ENCODE measurements at regions not wholly inside any gene's neighbourhood (a gene's known extent, or its start where the extent isn't known, plus 50 kb on each side); places are given as distances from the start of the nearest gene placed in this dataset.

DNA sequence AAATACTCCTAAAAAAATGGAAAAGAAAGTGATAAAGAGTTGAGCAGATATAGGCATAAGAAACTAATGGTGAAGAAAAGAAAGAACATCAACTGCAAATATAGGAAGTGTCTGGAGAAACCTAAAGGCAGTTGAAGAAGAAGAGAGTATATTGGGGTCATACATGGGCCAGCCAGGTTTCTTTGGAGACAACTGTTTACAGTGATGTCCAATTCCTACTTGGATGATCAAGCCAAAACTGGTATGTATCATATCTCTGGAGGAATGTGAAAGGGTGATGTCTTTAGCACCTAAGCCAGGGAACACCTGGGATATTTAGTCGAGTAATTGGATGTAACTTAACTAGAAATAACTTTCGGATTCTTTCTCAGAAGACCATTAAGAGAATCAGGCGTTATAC, 129.3 kb upstream of the FLRT2 start:
- H3K27ac ChIP-seq (ENCODE audit: low read depth), result no peak overlapping the region
- H3K4me2 ChIP-seq, result no peak overlapping the region
- TF ChIP-seq, protein P1, sequence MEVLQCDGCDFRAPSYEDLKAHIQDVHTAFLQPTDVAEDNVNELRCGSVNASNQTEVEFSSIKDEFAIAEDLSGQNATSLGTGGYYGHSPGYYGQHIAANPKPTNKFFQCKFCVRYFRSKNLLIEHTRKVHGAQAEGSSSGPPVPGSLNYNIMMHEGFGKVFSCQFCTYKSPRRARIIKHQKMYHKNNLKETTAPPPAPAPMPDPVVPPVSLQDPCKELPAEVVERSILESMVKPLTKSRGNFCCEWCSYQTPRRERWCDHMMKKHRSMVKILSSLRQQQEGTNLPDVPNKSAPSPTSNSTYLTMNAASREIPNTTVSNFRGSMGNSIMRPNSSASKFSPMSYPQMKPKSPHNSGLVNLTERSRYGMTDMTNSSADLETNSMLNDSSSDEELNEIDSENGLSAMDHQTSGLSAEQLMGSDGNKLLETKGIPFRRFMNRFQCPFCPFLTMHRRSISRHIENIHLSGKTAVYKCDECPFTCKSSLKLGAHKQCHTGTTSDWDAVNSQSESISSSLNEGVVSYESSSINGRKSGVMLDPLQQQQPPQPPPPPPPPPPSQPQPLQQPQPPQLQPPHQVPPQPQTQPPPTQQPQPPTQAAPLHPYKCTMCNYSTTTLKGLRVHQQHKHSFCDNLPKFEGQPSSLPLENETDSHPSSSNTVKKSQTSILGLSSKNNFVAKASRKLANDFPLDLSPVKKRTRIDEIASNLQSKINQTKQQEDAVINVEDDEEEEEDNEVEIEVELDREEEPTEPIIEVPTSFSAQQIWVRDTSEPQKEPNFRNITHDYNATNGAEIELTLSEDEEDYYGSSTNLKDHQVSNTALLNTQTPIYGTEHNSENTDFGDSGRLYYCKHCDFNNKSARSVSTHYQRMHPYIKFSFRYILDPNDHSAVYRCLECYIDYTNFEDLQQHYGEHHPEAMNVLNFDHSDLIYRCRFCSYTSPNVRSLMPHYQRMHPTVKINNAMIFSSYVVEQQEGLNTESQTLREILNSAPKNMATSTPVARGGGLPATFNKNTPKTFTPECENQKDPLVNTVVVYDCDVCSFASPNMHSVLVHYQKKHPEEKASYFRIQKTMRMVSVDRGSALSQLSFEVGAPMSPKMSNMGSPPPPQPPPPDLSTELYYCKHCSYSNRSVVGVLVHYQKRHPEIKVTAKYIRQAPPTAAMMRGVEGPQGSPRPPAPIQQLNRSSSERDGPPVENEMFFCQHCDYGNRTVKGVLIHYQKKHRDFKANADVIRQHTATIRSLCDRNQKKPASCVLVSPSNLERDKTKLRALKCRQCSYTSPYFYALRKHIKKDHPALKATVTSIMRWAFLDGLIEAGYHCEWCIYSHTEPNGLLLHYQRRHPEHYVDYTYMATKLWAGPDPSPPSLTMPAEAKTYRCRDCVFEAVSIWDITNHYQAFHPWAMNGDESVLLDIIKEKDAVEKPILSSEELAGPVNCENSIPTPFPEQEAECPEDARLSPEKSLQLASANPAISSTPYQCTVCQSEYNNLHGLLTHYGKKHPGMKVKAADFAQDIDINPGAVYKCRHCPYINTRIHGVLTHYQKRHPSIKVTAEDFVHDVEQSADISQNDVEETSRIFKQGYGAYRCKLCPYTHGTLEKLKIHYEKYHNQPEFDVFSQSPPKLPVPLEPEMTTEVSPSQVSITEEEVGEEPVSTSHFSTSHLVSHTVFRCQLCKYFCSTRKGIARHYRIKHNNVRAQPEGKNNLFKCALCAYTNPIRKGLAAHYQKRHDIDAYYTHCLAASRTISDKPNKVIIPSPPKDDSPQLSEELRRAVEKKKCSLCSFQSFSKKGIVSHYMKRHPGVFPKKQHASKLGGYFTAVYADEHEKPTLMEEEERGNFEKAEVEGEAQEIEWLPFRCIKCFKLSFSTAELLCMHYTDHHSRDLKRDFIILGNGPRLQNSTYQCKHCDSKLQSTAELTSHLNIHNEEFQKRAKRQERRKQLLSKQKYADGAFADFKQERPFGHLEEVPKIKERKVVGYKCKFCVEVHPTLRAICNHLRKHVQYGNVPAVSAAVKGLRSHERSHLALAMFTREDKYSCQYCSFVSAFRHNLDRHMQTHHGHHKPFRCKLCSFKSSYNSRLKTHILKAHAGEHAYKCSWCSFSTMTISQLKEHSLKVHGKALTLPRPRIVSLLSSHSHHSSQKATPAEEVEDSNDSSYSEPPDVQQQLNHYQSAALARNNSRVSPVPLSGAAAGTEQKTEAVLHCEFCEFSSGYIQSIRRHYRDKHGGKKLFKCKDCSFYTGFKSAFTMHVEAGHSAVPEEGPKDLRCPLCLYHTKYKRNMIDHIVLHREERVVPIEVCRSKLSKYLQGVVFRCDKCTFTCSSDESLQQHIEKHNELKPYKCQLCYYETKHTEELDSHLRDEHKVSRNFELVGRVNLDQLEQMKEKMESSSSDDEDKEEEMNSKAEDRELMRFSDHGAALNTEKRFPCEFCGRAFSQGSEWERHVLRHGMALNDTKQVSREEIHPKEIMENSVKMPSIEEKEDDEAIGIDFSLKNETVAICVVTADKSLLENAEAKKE (CRISPR knock-in tag; IDR thresholded peaks at IDR 0.05), result no peak
- no peak for TF ChIP-seq ZNF114 (CRISPR knock-in tag; IDR thresholded peaks at IDR 0.05)
- TF ChIP-seq, protein P2, sequence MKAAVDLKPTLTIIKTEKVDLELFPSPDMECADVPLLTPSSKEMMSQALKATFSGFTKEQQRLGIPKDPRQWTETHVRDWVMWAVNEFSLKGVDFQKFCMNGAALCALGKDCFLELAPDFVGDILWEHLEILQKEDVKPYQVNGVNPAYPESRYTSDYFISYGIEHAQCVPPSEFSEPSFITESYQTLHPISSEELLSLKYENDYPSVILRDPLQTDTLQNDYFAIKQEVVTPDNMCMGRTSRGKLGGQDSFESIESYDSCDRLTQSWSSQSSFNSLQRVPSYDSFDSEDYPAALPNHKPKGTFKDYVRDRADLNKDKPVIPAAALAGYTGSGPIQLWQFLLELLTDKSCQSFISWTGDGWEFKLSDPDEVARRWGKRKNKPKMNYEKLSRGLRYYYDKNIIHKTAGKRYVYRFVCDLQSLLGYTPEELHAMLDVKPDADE (IDR thresholded peaks at IDR 0.05), result no peak
- TF ChIP-seq EZH2phosphoT487 (IDR thresholded peaks at IDR 0.05; ENCODE audit: unreplicated experiment), result no peak
- TF ChIP-seq NANOG (IDR thresholded peaks at IDR 0.05; ENCODE audit: borderline replicate concordance), result no peak
- TF ChIP-seq, protein P3, sequence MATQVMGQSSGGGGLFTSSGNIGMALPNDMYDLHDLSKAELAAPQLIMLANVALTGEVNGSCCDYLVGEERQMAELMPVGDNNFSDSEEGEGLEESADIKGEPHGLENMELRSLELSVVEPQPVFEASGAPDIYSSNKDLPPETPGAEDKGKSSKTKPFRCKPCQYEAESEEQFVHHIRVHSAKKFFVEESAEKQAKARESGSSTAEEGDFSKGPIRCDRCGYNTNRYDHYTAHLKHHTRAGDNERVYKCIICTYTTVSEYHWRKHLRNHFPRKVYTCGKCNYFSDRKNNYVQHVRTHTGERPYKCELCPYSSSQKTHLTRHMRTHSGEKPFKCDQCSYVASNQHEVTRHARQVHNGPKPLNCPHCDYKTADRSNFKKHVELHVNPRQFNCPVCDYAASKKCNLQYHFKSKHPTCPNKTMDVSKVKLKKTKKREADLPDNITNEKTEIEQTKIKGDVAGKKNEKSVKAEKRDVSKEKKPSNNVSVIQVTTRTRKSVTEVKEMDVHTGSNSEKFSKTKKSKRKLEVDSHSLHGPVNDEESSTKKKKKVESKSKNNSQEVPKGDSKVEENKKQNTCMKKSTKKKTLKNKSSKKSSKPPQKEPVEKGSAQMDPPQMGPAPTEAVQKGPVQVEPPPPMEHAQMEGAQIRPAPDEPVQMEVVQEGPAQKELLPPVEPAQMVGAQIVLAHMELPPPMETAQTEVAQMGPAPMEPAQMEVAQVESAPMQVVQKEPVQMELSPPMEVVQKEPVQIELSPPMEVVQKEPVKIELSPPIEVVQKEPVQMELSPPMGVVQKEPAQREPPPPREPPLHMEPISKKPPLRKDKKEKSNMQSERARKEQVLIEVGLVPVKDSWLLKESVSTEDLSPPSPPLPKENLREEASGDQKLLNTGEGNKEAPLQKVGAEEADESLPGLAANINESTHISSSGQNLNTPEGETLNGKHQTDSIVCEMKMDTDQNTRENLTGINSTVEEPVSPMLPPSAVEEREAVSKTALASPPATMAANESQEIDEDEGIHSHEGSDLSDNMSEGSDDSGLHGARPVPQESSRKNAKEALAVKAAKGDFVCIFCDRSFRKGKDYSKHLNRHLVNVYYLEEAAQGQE (IDR thresholded peaks at IDR 0.05; ENCODE audit: unreplicated experiment), result no peak
- no peak for TF ChIP-seq EZH2 (IDR thresholded peaks at IDR 0.05; ENCODE audit: low read depth, unreplicated experiment)
- TF ChIP-seq STAT1 (IDR thresholded peaks at IDR 0.05; ENCODE audit: unreplicated experiment), result no peak
- no peaks in the 10 kb centered on the region for H3K27me3 ChIP-seq (ENCODE audit: insufficient read depth)
- H2AFZ ChIP-seq, result no peak overlapping the region
- no peak overlapping the region for H3K27ac Mint-ChIP-seq
- H3K79me2 ChIP-seq (replicated peaks; ENCODE audit: insufficient read depth), result no peaks in the 10 kb centered on the region
- H3K36me3 ChIP-seq (ENCODE audit: insufficient read depth), result no peaks in the 10 kb centered on the region
- no peaks in the 10 kb centered on the region for H3K27me3 Mint-ChIP-seq (ENCODE audit: insufficient read depth, low read depth, poor library complexity)
- H3K36me3 Mint-ChIP-seq (ENCODE audit: low read depth), result no peaks in the 10 kb centered on the region
- H3K9me2 ChIP-seq (ENCODE audit: insufficient read depth), result no peaks in the 10 kb centered on the region
- ATAC-seq (no peak), DNase-seq (ENCODE audit: low spot score) (no peak)
- H3K4me3 ChIP-seq, result no peak overlapping the region
- H4K20me1 ChIP-seq (replicated peaks; ENCODE audit: insufficient read depth), result no peaks in the 10 kb centered on the region
- no peak overlapping the region for H3K4me3 Mint-ChIP-seq
- peaks cover 3% of the 10 kb centered on the region for H3K4me1 Mint-ChIP-seq
- H3F3A ChIP-seq (replicated peaks; ENCODE audit: low read depth), result no peaks in the 10 kb centered on the region
- H3K4me1 ChIP-seq (ENCODE audit: insufficient read depth), result no peaks in the 10 kb centered on the region
- H3K9me3 Mint-ChIP-seq, result no peaks in the 10 kb centered on the region

All from GM23338 (cell line).